Mammary epithelial cell (primary cell): ENCODE measurements at regions not wholly inside any gene's neighbourhood (a gene's known extent, or its start where the extent isn't known, plus 50 kb on each side); places are given as distances from the start of the nearest gene placed in this dataset.
"Not testable (repeated sequence)": the region's sequence is repeated elsewhere in the genome, so short reads cannot be mapped to it uniquely, and the experiment has no call there.

Experiments used
- CTCF ChIP-seq, 2 donors: IDR thresholded peaks in 1 of 2; conservative IDR thresholded peaks in 1 of 2; 2 replicates each; pipeline ENCODE4 v1.5.1; 2011 to 2012; ENCODE audit warnings: inconsistent platforms in 2 of 2, low read length in 2 of 2, mild to moderate bottlenecking in 2 of 2, control low read depth in 1 of 2, low read depth in 1 of 2; ENCODE audit not compliant: insufficient read depth in 1 of 2; ENCODE audit errors: extremely low read depth in 1 of 2
- EZH2 ChIP-seq: IDR thresholded peaks from 2 replicates; pipeline ENCODE4 v1.6.1; 2012; ENCODE audit warnings: low read length, inconsistent platforms, borderline replicate concordance

GRCh38 chr1:851841-852240, 71.9 kb upstream of the SAMD11 start:
- TF ChIP-seq CTCF (conservative IDR thresholded peaks at IDR 0.05 in 1 of 2, IDR thresholded peaks at IDR 0.05 in 1 of 2; ENCODE audit: extremely low read depth in 1 of 2, insufficient read depth in 1 of 2, low read depth in 1 of 2, low read length in 2 of 2); EZH2: not testable (repeated sequence)
